Testis (tissue), 2 donors: ENCODE measurements at regions not wholly inside any gene's neighbourhood (a gene's known extent, or its start where the extent isn't known, plus 50 kb on each side); places are given as distances from the start of the nearest gene placed in this dataset.
A peak's percentile ranks its signal among the peaks of the same experiment; 100 is the strongest.

Source experiments
- DNase-seq: peaks from one replicate; pipeline ENCODE4 v3.0.0-alpha.2; 2019
- H3K27ac ChIP-seq, 2 donors: fragments of 200-600 bp; sonication (generic); one replicate each; pipeline ENCODE4 v1.5.1; 2019
- H3K27me3 ChIP-seq: fragments of 200-600 bp; sonication (generic); one replicate; pipeline ENCODE4 v1.5.1; 2019
- H3K36me3 ChIP-seq: fragments of 200-600 bp; sonication (generic); one replicate; pipeline ENCODE4 v1.5.1; 2017; ENCODE audit warnings: low read depth; ENCODE audit errors: missing control alignments
- H3K4me1 ChIP-seq: fragments of 200-600 bp; sonication (generic); one replicate; pipeline ENCODE4 v1.5.1; 2019
- H3K4me3 ChIP-seq, 2 donors: fragments of 200-600 bp; sonication (generic); one replicate each; pipeline ENCODE4 v1.5.1; 2017 to 2019
- H3K9me3 ChIP-seq: fragments of 200-600 bp; sonication (generic); one replicate; pipeline ENCODE4 v1.5.1; 2017
- POLR2A ChIP-seq: fragments of 450-650 bp; IDR thresholded peaks from one replicate; pipeline ENCODE4 v1.6.1; 2017; ENCODE audit warnings: antibody characterized with exemption, mild to moderate bottlenecking, moderate library complexity
- WGBS, 2 donors: methylation state at CpG; one replicate each; pipeline ENCODE4 v1.1.5; 2018; 5-methylcytosine and 5-hydroxymethylcytosine counted together
- intact Hi-C: fragments of 100-400 bp; cut with DNase I; formaldehyde crosslinking; loops from one replicate; pipeline ENCODE4 v1.15.1; 2023; ENCODE audit warnings: low total_unique reads
- TF ChIP-seq, protein P1 (sequence below), 3 experiments: fragments of 450-650 bp in 2 of 3; fragments of 200-600 bp in 1 of 3; sonication (generic) in 1 of 3; IDR thresholded peaks; one replicate each; pipeline ENCODE4 v1.5.1; 2016 to 2019; ENCODE audit warnings: antibody characterized with exemption in 3 of 3, mild to moderate bottlenecking in 2 of 3, moderate library complexity in 1 of 3

DNA sequence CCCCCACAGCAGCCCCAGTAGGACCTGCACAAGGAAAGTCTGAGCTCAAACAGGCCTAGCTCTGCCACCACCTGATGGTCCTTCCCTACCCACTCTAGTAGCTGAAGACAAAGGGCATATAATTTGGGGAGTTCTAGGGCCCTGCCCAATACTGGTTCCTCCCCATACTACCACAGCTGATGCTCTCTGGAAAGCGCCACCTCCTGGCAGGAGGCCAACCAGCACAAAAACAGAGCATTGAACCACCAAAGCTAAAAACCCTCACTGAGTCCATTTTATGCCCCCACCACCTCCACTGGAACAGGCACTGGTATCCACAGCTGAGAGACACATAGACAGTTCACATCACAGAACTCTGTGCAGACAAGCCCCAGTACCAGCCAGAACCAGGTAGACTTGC is 1276.8 kb downstream of the OLFM4 start:
- TF ChIP-seq, protein P1, sequence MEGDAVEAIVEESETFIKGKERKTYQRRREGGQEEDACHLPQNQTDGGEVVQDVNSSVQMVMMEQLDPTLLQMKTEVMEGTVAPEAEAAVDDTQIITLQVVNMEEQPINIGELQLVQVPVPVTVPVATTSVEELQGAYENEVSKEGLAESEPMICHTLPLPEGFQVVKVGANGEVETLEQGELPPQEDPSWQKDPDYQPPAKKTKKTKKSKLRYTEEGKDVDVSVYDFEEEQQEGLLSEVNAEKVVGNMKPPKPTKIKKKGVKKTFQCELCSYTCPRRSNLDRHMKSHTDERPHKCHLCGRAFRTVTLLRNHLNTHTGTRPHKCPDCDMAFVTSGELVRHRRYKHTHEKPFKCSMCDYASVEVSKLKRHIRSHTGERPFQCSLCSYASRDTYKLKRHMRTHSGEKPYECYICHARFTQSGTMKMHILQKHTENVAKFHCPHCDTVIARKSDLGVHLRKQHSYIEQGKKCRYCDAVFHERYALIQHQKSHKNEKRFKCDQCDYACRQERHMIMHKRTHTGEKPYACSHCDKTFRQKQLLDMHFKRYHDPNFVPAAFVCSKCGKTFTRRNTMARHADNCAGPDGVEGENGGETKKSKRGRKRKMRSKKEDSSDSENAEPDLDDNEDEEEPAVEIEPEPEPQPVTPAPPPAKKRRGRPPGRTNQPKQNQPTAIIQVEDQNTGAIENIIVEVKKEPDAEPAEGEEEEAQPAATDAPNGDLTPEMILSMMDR (IDR thresholded peaks at IDR 0.05), result no peak
- TF ChIP-seq POLR2A, result no peak
- Histone ChIP-seq H3K9me3 (no peaks in the 10 kb centered on the region), H3K4me1 (no peaks in the 10 kb centered on the region), H3K27ac (no peak overlapping the region), H3K27me3 (no peaks in the 10 kb centered on the region), H3K36me3 (no peaks in the 10 kb centered on the region), H3K4me3 (no peak overlapping the region)
- WGBS, 2 donors, result 91 to 100% methylated on average over 1 of the region's 1 CpG
- intact Hi-C loops, result no loop called here
- DNase-seq, result no peak

DNA sequence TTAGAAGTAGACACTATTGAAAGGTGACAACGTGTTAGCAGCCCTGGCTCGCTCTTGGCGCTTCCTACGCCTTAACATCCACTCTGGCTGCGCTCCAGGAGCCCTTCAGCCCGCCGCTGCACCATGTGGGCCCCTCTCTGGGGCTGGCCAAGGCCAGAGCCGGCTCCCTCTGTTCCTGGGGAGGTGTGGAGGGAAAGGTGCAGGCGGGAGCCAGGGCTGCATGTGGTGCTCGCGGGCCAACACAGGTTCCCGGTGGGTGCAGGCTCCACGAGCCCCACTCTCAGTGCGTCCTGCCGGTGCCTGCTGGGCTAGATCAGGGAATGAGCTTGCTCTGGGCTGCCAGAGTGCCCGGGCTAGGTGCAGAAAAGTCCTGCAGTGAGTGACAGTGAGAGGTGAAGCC is 1284.3 kb downstream of the OLFM4 start:
- intact Hi-C loops, result no loop called here
- WGBS, 2 donors, result 71 to 74% methylated on average over 11 to 16 of the region's 16 CpGs
- Histone ChIP-seq H3K27me3 (no peaks in the 10 kb centered on the region), H3K9me3 (no peaks in the 10 kb centered on the region), H3K36me3 (no peaks in the 10 kb centered on the region), H3K27ac (no peak overlapping the region), H3K4me1 (no peaks in the 10 kb centered on the region), H3K4me3 (peak overlapping the region in 1 of 2 donors; percentile 21)
- DNase-seq, result no peak
- no peak for TF ChIP-seq POLR2A
- TF ChIP-seq, protein P1 (IDR thresholded peaks at IDR 0.05), result no peak

DNA sequence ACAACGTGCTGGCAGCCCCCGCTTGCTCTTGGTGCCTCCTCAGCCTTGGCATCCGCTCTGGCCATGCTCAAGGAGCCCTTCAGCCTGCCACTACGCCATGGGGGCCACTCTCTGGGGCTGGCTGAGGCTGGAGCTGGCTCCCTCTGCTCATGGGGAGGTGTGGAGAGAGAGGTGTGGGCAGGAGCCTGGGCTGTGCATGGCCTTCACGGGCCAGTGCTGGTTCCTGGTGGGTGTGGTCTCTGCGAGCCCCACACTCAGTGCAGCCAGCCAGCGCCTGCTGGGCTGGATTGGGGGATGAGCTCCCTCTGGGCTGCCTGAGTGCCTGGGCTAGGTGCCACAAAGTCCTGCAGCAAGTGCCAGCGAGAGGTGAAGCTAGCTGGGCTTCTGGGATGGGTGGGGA is 1289.1 kb downstream of the OLFM4 start:
- TF ChIP-seq, protein P1 (IDR thresholded peaks at IDR 0.05), result no peak
- TF ChIP-seq POLR2A, result no peak
- 93 to 94% methylated on average over 4 to 8 of the region's 8 CpGs for WGBS, 2 donors
- DNase-seq, result no peak
- Histone ChIP-seq H3K27me3 (no peaks in the 10 kb centered on the region), H3K36me3 (no peaks in the 10 kb centered on the region), H3K9me3 (no peaks in the 10 kb centered on the region), H3K4me3 (no peak overlapping the region), H3K27ac (no peak overlapping the region), H3K4me1 (no peaks in the 10 kb centered on the region)
- intact Hi-C loops, result no loop called here

DNA sequence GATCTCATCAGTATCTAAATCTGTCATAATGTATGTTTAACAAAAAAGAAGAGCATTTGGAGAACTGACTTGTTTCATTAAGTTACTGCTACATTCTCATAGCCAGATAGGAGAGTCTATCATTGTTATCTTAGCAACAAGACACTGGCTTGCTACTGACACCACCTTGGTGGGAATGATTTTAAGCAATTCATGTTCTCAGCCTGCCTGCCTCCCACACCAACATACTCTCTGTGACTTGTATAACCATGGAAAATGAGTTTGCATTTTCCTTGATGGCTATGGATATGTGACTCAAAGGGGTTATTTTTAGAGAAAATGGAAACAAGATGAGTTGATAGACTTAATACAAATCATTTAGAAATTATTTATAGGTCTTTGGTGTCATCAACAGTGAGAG is 1308.9 kb downstream of the OLFM4 start:
- Histone ChIP-seq H3K27me3 (no peaks in the 10 kb centered on the region), H3K36me3 (no peaks in the 10 kb centered on the region), H3K4me1 (no peaks in the 10 kb centered on the region), H3K27ac (no peak overlapping the region), H3K9me3 (no peaks in the 10 kb centered on the region), H3K4me3 (no peak overlapping the region)
- TF ChIP-seq POLR2A, result no peak
- TF ChIP-seq, protein P1 (IDR thresholded peaks at IDR 0.05), result no peak
- no peak for DNase-seq
- intact Hi-C loops, result no loop called here

DNA sequence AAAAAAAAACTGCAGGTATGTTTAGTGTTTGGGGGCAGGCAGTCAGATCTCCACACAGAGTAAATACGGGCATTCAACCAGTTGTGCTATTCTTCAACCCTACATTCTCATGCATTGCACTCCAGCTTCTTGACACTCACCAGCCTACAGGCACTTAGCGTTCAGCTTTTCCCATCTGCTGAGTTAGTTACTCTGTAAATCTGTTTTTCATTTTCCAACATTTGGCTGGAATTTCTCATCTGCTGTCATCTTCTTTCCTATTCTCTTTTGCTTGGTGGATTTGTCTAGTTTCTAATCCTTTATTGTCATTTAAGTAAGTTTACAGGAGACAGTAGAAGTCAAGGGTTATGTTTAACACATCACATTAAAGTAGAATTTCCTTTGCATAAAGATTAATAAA is 1318.9 kb downstream of the OLFM4 start:
- H3K27ac ChIP-seq, result no peak overlapping the region
- H3K9me3 ChIP-seq, result no peaks in the 10 kb centered on the region
- no peak for DNase-seq
- intact Hi-C loops, result no loop called here
- 71 to 90% methylated on average over 2 of the region's 2 CpGs for WGBS, 2 donors
- TF ChIP-seq, protein P1 (IDR thresholded peaks at IDR 0.05), result no peak
- no peak for TF ChIP-seq POLR2A
- H3K4me1 ChIP-seq, result no peaks in the 10 kb centered on the region
- H3K4me3 ChIP-seq, result no peak overlapping the region
- no peaks in the 10 kb centered on the region for H3K27me3 ChIP-seq
- no peaks in the 10 kb centered on the region for H3K36me3 ChIP-seq
